Esophagus muscularis mucosa (tissue), 4 donors: ENCODE measurements at regions not wholly inside any gene's neighbourhood (a gene's known extent, or its start where the extent isn't known, plus 50 kb on each side); places are given as distances from the start of the nearest gene placed in this dataset.

Experiments used
- DNase-seq: peaks from one replicate; pipeline ENCODE4 v3.0.0-alpha.2; 2017; ENCODE audit errors: extremely low spot score
- H3K27ac ChIP-seq, 4 donors: fragments of 200-600 bp; sonication (generic); replicated peaks in 1 of 4; 1 replicate in 3 of 4; 2 replicates in 1 of 4; pipeline ENCODE4 v1.5.1; 2016 to 2019; ENCODE audit warnings: mild to moderate bottlenecking in 1 of 4
- H3K27me3 ChIP-seq, 4 donors: fragments of 200-600 bp; sonication (generic); one replicate each; pipeline versions ENCODE4 v1.5.1 to v1.6.0; 2016 to 2019
- H3K36me3 ChIP-seq, 4 donors: fragments of 200-600 bp; sonication (generic); one replicate each; pipeline ENCODE4 v1.5.1; 2016 to 2019
- H3K4me1 ChIP-seq, 4 donors: fragments of 200-600 bp; sonication (generic); one replicate each; pipeline ENCODE4 v1.5.1; 2016 to 2019
- H3K4me3 ChIP-seq, 4 donors: fragments of 200-600 bp; sonication (generic); 1 replicate in 2 of 4; 2 replicates in 2 of 4; pipeline ENCODE4 v1.5.1; 2016 to 2019; ENCODE audit warnings: mild to moderate bottlenecking in 4 of 4, moderate library complexity in 1 of 4
- H3K9me3 ChIP-seq, 4 donors: fragments of 200-600 bp; sonication (generic); 1 replicate in 3 of 4; 2 replicates in 1 of 4; pipeline ENCODE4 v1.5.1; 2016 to 2019
- CTCF ChIP-seq, 3 experiments: fragments of 200-600 bp in 2 of 3; fragments of 450-650 bp in 1 of 3; sonication (generic) in 2 of 3; IDR thresholded peaks; one replicate each; pipeline ENCODE4 v1.5.1; 2017 to 2019; ENCODE audit warnings: antibody characterized with exemption in 3 of 3, mild to moderate bottlenecking in 2 of 3, moderate library complexity in 1 of 3
- EP300 ChIP-seq: sonication (generic); formaldehyde crosslinking; IDR thresholded peaks from one replicate; pipeline ENCODE4 v1.6.1; 2017; ENCODE audit warnings: antibody characterized with exemption
- POLR2A ChIP-seq: fragments of 450-650 bp; IDR thresholded peaks from one replicate; pipeline ENCODE4 v1.6.1; 2017; ENCODE audit warnings: antibody characterized with exemption, moderate library complexity, mild to moderate bottlenecking, low read depth
- POLR2AphosphoS5 ChIP-seq, 2 donors: sonication (generic); formaldehyde crosslinking; IDR thresholded peaks; one replicate each; pipeline ENCODE4 v1.6.1; 2017; ENCODE audit warnings: antibody characterized with exemption in 2 of 2
- WGBS: methylation state at CpG from one replicate; pipeline ENCODE4 v1.1.5; 2018; 5-methylcytosine and 5-hydroxymethylcytosine counted together
- intact Hi-C: fragments of 100-400 bp; cut with DNase I; formaldehyde crosslinking; loops from one replicate; pipeline ENCODE4 v1.15.1; 2023

- no peak for TF ChIP-seq CTCF (IDR thresholded peaks at IDR 0.05)
- no peak for TF ChIP-seq POLR2A
- TF ChIP-seq EP300, result no peak
- TF ChIP-seq POLR2AphosphoS5 (IDR thresholded peaks at IDR 0.05), result no peak
- Histone ChIP-seq H3K9me3 (peaks cover 0 to 4% (median 0%) of the 10 kb centered on the region in 4 donors), H3K27me3 (no peaks in the 10 kb centered on the region), H3K27ac (peak overlapping the region in 1 of 4 donors; percentile 42), H3K4me3 (no peak overlapping the region), H3K36me3 (no peaks in the 10 kb centered on the region), H3K4me1 (peaks cover 0 to 21% (median 6%) of the 10 kb centered on the region in 4 donors)
- 78% methylated on average over 14 of the region's 14 CpGs for WGBS
- intact Hi-C loops, result no loop called here
- DNase-seq, result peak; percentile 57
Measured at GRCh38 chr6:2579804-2580570, 170.7 kb downstream of the MYLK4 start.

GRCh38 chr6:2579241-2579761 lies 171.4 kb downstream of the MYLK4 start:
- H3K4me1 ChIP-seq, result peaks cover 0 to 21% (median 6%) of the 10 kb centered on the region in 4 donors

GRCh38 chr6:2578767-2579166 lies 172.0 kb downstream of the MYLK4 start:
- Histone ChIP-seq H3K27me3 (no peaks in the 10 kb centered on the region), H3K27ac (peak overlapping the region in 1 of 4 donors; percentile 42), H3K4me1 (peaks cover 0 to 21% (median 6%) of the 10 kb centered on the region in 4 donors), H3K9me3 (no peaks in the 10 kb centered on the region), H3K36me3 (no peaks in the 10 kb centered on the region), H3K4me3 (no peak overlapping the region)
- TF ChIP-seq CTCF (IDR thresholded peaks at IDR 0.05) (no peak), POLR2AphosphoS5 (IDR thresholded peaks at IDR 0.05) (no peak), POLR2A (no peak), EP300 (no peak)
- DNase-seq, result no peak
- WGBS, result 54% methylated on average over 2 of the region's 2 CpGs
- intact Hi-C loops, result no loop called here

More at GRCh38 chr6:2579241-2579761, 171.4 kb downstream of the MYLK4 start:
- Histone ChIP-seq H3K4me3 (no peak overlapping the region), H3K9me3 (no peaks in the 10 kb centered on the region), H3K27me3 (no peaks in the 10 kb centered on the region), H3K36me3 (no peaks in the 10 kb centered on the region), H3K27ac (peak overlapping the region in 1 of 4 donors; percentile 42)
- TF ChIP-seq POLR2AphosphoS5 (IDR thresholded peaks at IDR 0.05) (no peak), POLR2A (no peak), CTCF (IDR thresholded peaks at IDR 0.05) (no peak), EP300 (no peak)
- peak; percentile 90 for DNase-seq
- intact Hi-C loops, result no loop called here
- 35% methylated on average over 14 of the region's 16 CpGs for WGBS

- H3K9me3 ChIP-seq, result no peaks in the 10 kb centered on the region
- no peak for DNase-seq
- no peaks in the 10 kb centered on the region for H3K27me3 ChIP-seq
- intact Hi-C loops, result no loop called here
- TF ChIP-seq POLR2AphosphoS5 (IDR thresholded peaks at IDR 0.05), result no peak
- no peak for TF ChIP-seq POLR2A
- no peak for TF ChIP-seq CTCF (IDR thresholded peaks at IDR 0.05)
- TF ChIP-seq EP300, result no peak
- no peaks in the 10 kb centered on the region for H3K36me3 ChIP-seq
- 82% methylated on average over 3 of the region's 3 CpGs for WGBS
- H3K4me1 ChIP-seq, result peaks cover 0 to 21% (median 6%) of the 10 kb centered on the region in 4 donors
- H3K27ac ChIP-seq, result no peak overlapping the region
- H3K4me3 ChIP-seq, result no peak overlapping the region
Measured at GRCh38 chr6:2576499-2576898, 174.2 kb downstream of the MYLK4 start.
